SK-N-SH (cell line): ENCODE measurements at regions not wholly inside any gene's neighbourhood (a gene's known extent, or its start where the extent isn't known, plus 50 kb on each side); places are given as distances from the start of the nearest gene placed in this dataset.

Source experiments
- CTCF ChIA-PET: fragments of 300-600, 350-600 bp; formaldehyde crosslinking; extraction: SDS; loops from one replicate; lab custom pipeline; 2021; lab: Yijun Ruan, JAX
- POLR2A ChIA-PET: fragments of 350-600 bp; sonication (Branson Sonifier 250); formaldehyde crosslinking; extraction: SDS; loops from one replicate; lab custom pipeline; 2020; ENCODE audit warnings: antibody characterized with exemption, inconsistent platforms; lab: Yijun Ruan, JAX
- DNase-seq: peaks from one replicate; pipeline ENCODE4 v3.0.0; 2012
- H2AFZ ChIP-seq: fragments of 200-600 bp; sonication (generic); 2 replicates; pipeline ENCODE4 v1.8.1; 2016; ENCODE audit warnings: antibody characterized with exemption, mild to moderate bottlenecking, low read depth
- H3F3A ChIP-seq: fragments of 200-600 bp; sonication (generic); replicated peaks from 2 replicates; pipeline ENCODE3; 2016; ENCODE audit warnings: antibody characterized with exemption, mild to moderate bottlenecking; ENCODE audit not compliant: insufficient read depth
- H3K27ac ChIP-seq, 2 experiments: fragments of 200-500 bp in 1 of 2; fragments of 200-600 bp in 1 of 2; sonication (Bioruptor generic) in 1 of 2; sonication (generic), shearing (Covaris generic) in 1 of 2; 2 replicates each; pipeline versions ENCODE4 v1.5.1 to v1.6.1; 2014 to 2016; ENCODE audit warnings: low read depth in 2 of 2, inconsistent platforms in 1 of 2, low read length in 1 of 2, mild to moderate bottlenecking in 1 of 2, mixed read lengths in 1 of 2
- H3K27me3 ChIP-seq: fragments of 200-600 bp; sonication (generic), shearing (Covaris generic); 2 replicates; pipeline ENCODE4 v1.6.1; 2016; ENCODE audit warnings: mixed run types; ENCODE audit not compliant: insufficient read depth
- H3K36me3 ChIP-seq, 2 experiments: fragments of 200-500 bp in 1 of 2; fragments of 200-600 bp in 1 of 2; sonication (Bioruptor generic) in 1 of 2; sonication (generic) in 1 of 2; replicated peaks in 1 of 2; 2 replicates each; pipeline versions ENCODE3 to v1.5.1; 2014 to 2016; ENCODE audit warnings: low read length in 1 of 2, mild to moderate bottlenecking in 1 of 2; ENCODE audit not compliant: insufficient read depth in 2 of 2, control insufficient read depth in 1 of 2
- H3K4me1 ChIP-seq, 2 experiments: fragments of 200-500 bp in 1 of 2; fragments of 200-600 bp in 1 of 2; sonication (Bioruptor generic) in 1 of 2; sonication (generic), shearing (Covaris generic) in 1 of 2; 2 replicates each; pipeline versions ENCODE4 v1.5.1 to v1.6.1; 2014 to 2016; ENCODE audit warnings: low read depth in 1 of 2, low read length in 1 of 2, mixed run types in 1 of 2; ENCODE audit not compliant: insufficient read depth in 2 of 2, control insufficient read depth in 1 of 2
- H3K4me2 ChIP-seq: fragments of 200-600 bp; sonication (generic), shearing (Covaris generic); 2 replicates; pipeline ENCODE4 v1.6.1; 2017; ENCODE audit warnings: mixed run types
- H3K4me3 ChIP-seq, 2 experiments: fragments of 200-500 bp in 1 of 2; fragments of 200-600 bp in 1 of 2; sonication (Bioruptor generic) in 1 of 2; sonication (generic), shearing (Covaris generic) in 1 of 2; 2 replicates each; pipeline versions ENCODE4 v1.5.1 to v1.8.1; 2014 to 2016; ENCODE audit warnings: low read depth in 2 of 2, inconsistent platforms in 1 of 2, low read length in 1 of 2, mild to moderate bottlenecking in 1 of 2, mixed read lengths in 1 of 2, moderate library complexity in 1 of 2
- H3K79me2 ChIP-seq: fragments of 200-600 bp; sonication (generic); 2 replicates; pipeline ENCODE4 v1.8.1; 2017; ENCODE audit warnings: mild to moderate bottlenecking; ENCODE audit not compliant: insufficient read depth
- H3K9ac ChIP-seq: fragments of 200-600 bp; sonication (generic); 2 replicates; pipeline ENCODE4 v1.6.1; 2017; ENCODE audit warnings: mixed run types
- H3K9me2 ChIP-seq: fragments of 200-600 bp; sonication (generic); 2 replicates; pipeline ENCODE4 v1.6.1; 2017; ENCODE audit warnings: mixed run types
- H3K9me3 ChIP-seq: fragments of 200-600 bp; sonication (generic); 2 replicates; pipeline ENCODE4 v1.6.1; 2017; ENCODE audit warnings: mixed run types, mild to moderate bottlenecking, moderate library complexity
- H4K20me1 ChIP-seq: fragments of 200-600 bp; sonication (generic); 2 replicates; pipeline ENCODE4 v1.6.1; 2017; ENCODE audit warnings: mild to moderate bottlenecking, mixed run types; ENCODE audit not compliant: insufficient read depth
- ELF1 ChIP-seq: IDR thresholded peaks from 2 replicates; pipeline ENCODE4 v1.4.0; 2012
- FOXM1 ChIP-seq: IDR thresholded peaks from 2 replicates; pipeline ENCODE4 v1.4.0; 2012; ENCODE audit warnings: low read depth, mild to moderate bottlenecking
- GABPA ChIP-seq: IDR thresholded peaks from 2 replicates; pipeline ENCODE4 v1.4.0; 2012; ENCODE audit warnings: low read depth, mild to moderate bottlenecking
- IRF3 ChIP-seq: fragments of 150-350 bp; IDR thresholded peaks from 2 replicates; pipeline ENCODE4 v1.6.1; 2016; ENCODE audit warnings: mild to moderate bottlenecking, low read depth, low read length
- JUND ChIP-seq: IDR thresholded peaks from 2 replicates; pipeline ENCODE4 v1.4.0; 2012
- MEF2A ChIP-seq: IDR thresholded peaks from 2 replicates; pipeline ENCODE4 v1.4.0; 2012; ENCODE audit warnings: low read depth, borderline replicate concordance
- MXI1 ChIP-seq: IDR thresholded peaks from 2 replicates; pipeline ENCODE4 v1.6.1; 2012; ENCODE audit warnings: mild to moderate bottlenecking, low read depth, low read length, improper control_type of control experiment
- NRF1 ChIP-seq: IDR thresholded peaks from 2 replicates; pipeline ENCODE4 v1.6.1; 2012; ENCODE audit warnings: low read depth, mild to moderate bottlenecking, low read length
- POLR2AphosphoS5 ChIP-seq: IDR thresholded peaks from 2 replicates; pipeline ENCODE4 v1.6.1; 2012; ENCODE audit warnings: low read depth, low read length
- RCOR1 ChIP-seq: fragments of 150-350 bp; IDR thresholded peaks from 2 replicates; pipeline ENCODE4 v1.6.1; 2017; ENCODE audit warnings: antibody characterized with exemption, low read length
- REST ChIP-seq: IDR thresholded peaks from 2 replicates; pipeline ENCODE4 v1.6.1; 2012; ENCODE audit warnings: mild to moderate bottlenecking, low read depth, low read length, moderate library complexity
- RFX5 ChIP-seq: IDR thresholded peaks from 2 replicates; pipeline ENCODE4 v1.6.1; 2012; ENCODE audit warnings: mild to moderate bottlenecking, improper control_type of control experiment, low read length
- RXRA ChIP-seq: IDR thresholded peaks from 2 replicates; pipeline ENCODE4 v1.4.0; 2012; ENCODE audit warnings: low read depth, mild to moderate bottlenecking, borderline replicate concordance
- SIN3A ChIP-seq: IDR thresholded peaks from 2 replicates; pipeline ENCODE4 v1.6.1; 2012; ENCODE audit warnings: low read depth, mild to moderate bottlenecking, low read length, moderate library complexity, borderline replicate concordance
- TCF12 ChIP-seq: IDR thresholded peaks from 2 replicates; pipeline ENCODE4 v1.4.0; 2012
- TEAD4 ChIP-seq: IDR thresholded peaks from 2 replicates; pipeline ENCODE4 v1.4.0; 2012; ENCODE audit warnings: mild to moderate bottlenecking, borderline replicate concordance; ENCODE audit not compliant: insufficient read depth
- ZBTB33 ChIP-seq: IDR thresholded peaks from 2 replicates; pipeline ENCODE4 v1.4.0; 2012; ENCODE audit warnings: low read depth, borderline replicate concordance
- WGBS: methylation state at CpG from one replicate; pipeline ENCODE4 v1.1.6; 2017; ENCODE audit warnings: low lambda C conversion rate; 5-methylcytosine and 5-hydroxymethylcytosine counted together
- TF ChIP-seq, protein P1 (sequence below): IDR thresholded peaks from 2 replicates; pipeline ENCODE4 v1.4.0; 2012; ENCODE audit warnings: low read depth
- TF ChIP-seq, protein P2 (sequence below): IDR thresholded peaks from 2 replicates; pipeline ENCODE4; 2012

- TF ChIP-seq REST, result no peak
- no peak for TF ChIP-seq POLR2AphosphoS5
- TF ChIP-seq RCOR1, result no peak
- no peak for TF ChIP-seq ELF1
- TF ChIP-seq FOXM1, result no peak
- TF ChIP-seq MEF2A, result no peak
- TF ChIP-seq IRF3, result no peak
- TF ChIP-seq, all 33 proteins: peak for 0
Observed at GRCh38 chr9:28762167-28762566, 1188.9 kb upstream of the C9orf72 start (continued).

GRCh38 chr9:28764532-28764931 is 1191.3 kb upstream of the C9orf72 start:
- Histone ChIP-seq H2AFZ (no peak overlapping the region), H3K4me2 (no peak overlapping the region), H3K27ac (no peak overlapping the region), H3K4me3 (no peak overlapping the region), H3K9ac (no peak overlapping the region), H3K9me3 (no peaks in the 10 kb centered on the region), H3K9me2 (no peaks in the 10 kb centered on the region), H3K4me1 (no peaks in the 10 kb centered on the region; a peak in 1 of 4 replicates), H3F3A (no peaks in the 10 kb centered on the region), H4K20me1 (no peaks in the 10 kb centered on the region), H3K27me3 (no peaks in the 10 kb centered on the region), H3K36me3 (no peaks in the 10 kb centered on the region), H3K79me2 (peaks cover 3% of the 10 kb centered on the region; the same call in 1 of the 2 replicates)
- 97% methylated on average over 1 of the region's 1 CpG for WGBS
- POLR2A ChIA-PET, result no interaction called here
- no peak for DNase-seq
- CTCF ChIA-PET, result interaction anchor here (0.6 to 1.7 kb wide), 2 partner anchors 14 to 95 kb away, joined by 3 to 4 read pairs; no protein-coding TSS in a partner anchor
- TF ChIP-seq RXRA, result no peak
- no peak for TF ChIP-seq RCOR1
- TF ChIP-seq ZBTB33, result no peak
- TF ChIP-seq SIN3A, result no peak
- no peak for TF ChIP-seq RFX5
- no peak for TF ChIP-seq MXI1
- no peak for TF ChIP-seq TEAD4
- TF ChIP-seq JUND, result no peak
- TF ChIP-seq FOXM1, result no peak
- TF ChIP-seq TCF12, result no peak
- no peak for TF ChIP-seq GABPA
- TF ChIP-seq, protein P1, sequence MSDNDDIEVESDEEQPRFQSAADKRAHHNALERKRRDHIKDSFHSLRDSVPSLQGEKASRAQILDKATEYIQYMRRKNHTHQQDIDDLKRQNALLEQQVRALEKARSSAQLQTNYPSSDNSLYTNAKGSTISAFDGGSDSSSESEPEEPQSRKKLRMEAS, result no peak
- TF ChIP-seq NRF1, result no peak
- TF ChIP-seq, protein P2, sequence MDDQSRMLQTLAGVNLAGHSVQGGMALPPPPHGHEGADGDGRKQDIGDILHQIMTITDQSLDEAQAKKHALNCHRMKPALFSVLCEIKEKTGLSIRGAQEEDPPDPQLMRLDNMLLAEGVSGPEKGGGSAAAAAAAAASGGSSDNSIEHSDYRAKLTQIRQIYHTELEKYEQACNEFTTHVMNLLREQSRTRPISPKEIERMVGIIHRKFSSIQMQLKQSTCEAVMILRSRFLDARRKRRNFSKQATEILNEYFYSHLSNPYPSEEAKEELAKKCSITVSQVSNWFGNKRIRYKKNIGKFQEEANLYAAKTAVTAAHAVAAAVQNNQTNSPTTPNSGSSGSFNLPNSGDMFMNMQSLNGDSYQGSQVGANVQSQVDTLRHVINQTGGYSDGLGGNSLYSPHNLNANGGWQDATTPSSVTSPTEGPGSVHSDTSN, result no peak
